Pulmonary artery endothelial cell (primary cell): ENCODE measurements at regions not wholly inside any gene's neighbourhood (a gene's known extent, or its start where the extent isn't known, plus 50 kb on each side); places are given as distances from the start of the nearest gene placed in this dataset.

Experiments
- DNase-seq: peaks from one replicate; pipeline ENCODE4 v3.0.0-alpha.2; 2011; ENCODE audit warnings: low read depth, low spot score

- DNase-seq: no peak
Observed at GRCh38 chr15:97081666-97082226, 751.2 kb downstream of the NR2F2 start.

GRCh38 chr15:97082830-97083229, 752.3 kb downstream of the NR2F2 start:
- DNase-seq: no peak

DNA sequence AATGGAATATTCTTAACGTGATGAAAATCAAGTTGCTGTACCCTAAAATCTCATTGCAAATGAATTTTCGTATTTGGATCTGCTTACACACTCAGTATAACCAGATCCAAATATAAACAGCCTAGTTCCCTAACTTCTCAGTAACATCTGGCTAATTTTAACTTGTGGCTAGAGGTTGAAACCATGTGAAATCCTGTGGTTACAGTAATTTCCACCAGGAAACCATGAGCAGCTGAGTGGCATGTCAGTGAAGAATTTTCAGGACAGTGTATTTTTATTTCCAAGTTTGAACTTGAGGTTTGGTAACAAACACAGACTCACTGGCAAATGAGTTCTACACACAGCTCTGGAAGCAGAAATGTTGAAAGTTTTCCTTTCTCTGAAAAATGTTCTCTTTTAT, 754.1 kb downstream of the NR2F2 start:
- DNase-seq: no peak

DNA sequence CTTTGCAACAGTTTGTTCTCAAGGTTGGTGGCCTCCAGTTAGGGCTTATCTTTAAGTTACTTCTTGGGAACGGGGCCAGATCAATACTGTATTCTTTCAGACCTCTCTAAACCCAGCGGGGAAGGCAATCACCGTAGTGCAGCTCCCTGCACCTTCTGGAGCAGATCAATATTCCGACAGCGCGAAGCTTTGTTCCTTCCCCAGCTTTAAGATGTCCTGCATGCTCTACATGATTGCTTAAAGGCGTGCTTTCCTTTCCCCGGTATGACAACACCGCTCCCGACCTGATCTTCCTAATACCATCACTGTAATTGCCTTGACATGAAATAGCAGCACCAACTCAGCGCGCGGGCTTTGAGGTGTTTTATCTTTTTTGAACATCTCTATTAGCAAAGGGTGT, 755.2 kb downstream of the NR2F2 start:
- no peak for DNase-seq

- DNase-seq: no peak
Observed at GRCh38 chr15:97087006-97087741, 756.7 kb downstream of the NR2F2 start.

- no peak for DNase-seq
Observed at GRCh38 chr15:97091093-97091492, 760.6 kb downstream of the NR2F2 start.

GRCh38 chr15:97092656-97093055, 762.2 kb downstream of the NR2F2 start:
- DNase-seq: no peak

DNA sequence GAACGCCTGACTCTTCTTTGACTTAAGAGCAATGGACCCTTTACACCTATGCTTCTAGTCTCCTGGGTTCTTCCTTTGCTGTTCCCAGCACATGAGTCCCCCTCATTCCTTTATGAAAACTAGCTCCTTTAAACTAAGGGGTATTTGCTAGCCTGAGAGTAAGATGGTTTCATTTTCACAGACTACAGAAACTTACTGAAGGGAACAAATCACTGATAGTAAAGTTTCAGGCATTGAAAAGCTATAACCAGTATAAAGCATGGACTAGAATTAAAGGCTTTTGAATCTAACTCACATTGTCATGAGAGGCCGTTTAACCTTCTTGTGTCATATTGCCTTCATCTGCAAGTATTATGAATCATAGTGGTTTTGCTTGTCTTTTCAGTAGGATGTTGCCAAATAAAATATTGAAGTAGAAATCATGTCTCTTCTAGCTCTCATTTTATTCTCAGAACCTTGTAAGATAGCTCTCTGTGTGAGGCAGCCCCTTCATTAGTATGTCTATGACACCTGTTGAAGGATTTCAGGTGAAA, 765.9 kb downstream of the NR2F2 start:
- no peak for DNase-seq

DNA sequence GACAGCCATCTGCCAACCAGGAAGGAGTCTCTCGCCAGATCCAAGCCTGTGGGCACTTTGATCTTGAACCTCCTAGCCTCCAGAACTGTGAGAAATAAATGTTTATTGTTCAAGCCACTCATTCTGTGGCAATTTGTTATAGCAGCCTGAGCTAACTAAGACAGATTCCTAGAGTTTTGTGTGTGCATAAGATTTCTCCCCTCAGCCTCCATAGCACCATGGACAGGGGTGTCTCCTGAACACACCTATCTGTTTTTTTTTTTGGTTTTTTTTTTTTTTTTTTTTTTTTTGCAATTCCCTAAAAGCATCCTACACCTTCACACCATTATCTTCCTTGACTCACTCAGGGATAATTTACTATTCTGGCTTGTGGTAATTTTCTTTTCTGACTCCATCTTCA, 768.5 kb downstream of the NR2F2 start:
- no peak for DNase-seq

DNA sequence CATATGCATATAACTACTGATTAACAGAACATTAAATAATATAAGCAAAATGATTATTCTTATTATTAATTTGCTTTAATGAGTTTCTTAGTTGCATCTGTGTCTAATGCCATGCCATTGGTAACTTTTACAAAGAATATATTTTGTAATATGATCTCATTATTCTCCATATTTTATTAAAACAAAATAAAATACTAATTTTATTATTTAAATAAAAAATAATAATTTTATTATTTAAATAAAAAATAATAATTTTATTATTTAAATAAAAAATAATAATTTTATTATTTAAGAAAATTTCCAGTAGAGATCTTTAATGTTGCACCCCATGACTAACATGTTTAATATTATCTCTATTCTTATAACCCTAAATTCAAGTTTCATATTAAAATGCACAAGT, 771.1 kb downstream of the NR2F2 start:
- no peak for DNase-seq

GRCh38 chr15:97114900-97115760, 784.6 kb downstream of the NR2F2 start:
- no peak for DNase-seq

GRCh38 chr15:97115761-97116070, 785.2 kb downstream of the NR2F2 start:
- no peak for DNase-seq

- DNase-seq: no peak
Observed at GRCh38 chr15:97124790-97125189, 794.3 kb downstream of the NR2F2 start.

DNA sequence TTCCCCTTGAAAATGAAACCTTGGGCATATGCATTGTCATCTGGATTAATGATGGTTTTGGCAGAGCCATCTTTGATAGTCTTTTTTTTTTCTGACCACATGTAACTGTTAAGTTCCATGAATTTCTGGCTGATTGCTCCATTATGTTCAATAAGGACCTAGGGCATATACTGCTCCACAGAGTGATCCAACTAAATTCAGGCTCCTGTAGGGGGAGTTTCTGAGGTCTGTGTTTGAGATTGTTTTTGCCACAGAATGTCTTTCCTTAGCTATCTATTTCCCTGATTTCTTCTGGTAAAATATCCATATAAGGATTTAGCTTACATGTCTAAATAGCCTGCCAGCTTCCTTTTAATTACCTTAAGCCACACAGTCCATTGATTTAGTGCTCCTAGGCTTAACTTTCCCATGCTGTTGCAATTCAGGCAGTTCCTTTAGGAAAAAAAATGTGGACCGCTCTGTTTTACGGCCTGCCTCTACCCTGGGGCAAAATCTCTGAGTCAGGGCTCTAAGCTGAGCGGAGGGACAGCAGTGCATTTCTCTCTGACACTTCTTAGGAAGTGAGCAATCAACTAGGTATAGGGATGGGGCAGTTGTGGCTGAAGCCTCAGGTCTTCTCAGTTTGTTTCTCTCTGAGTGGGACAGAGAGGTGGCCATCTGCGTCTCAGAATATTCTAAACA, 796.2 kb downstream of the NR2F2 start:
- DNase-seq: no peak

GRCh38 chr15:97129674-97130073, 799.2 kb downstream of the NR2F2 start:
- DNase-seq: no peak

- no peak for DNase-seq
Observed at GRCh38 chr15:97140216-97140615, 809.7 kb downstream of the NR2F2 start.

- no peak for DNase-seq
Observed at GRCh38 chr15:97141360-97141759, 810.9 kb downstream of the NR2F2 start.

- no peak for DNase-seq
Observed at GRCh38 chr15:97141871-97142270, 811.4 kb downstream of the NR2F2 start.

GRCh38 chr15:97143592-97144376, 813.3 kb downstream of the NR2F2 start:
- DNase-seq: no peak

DNA sequence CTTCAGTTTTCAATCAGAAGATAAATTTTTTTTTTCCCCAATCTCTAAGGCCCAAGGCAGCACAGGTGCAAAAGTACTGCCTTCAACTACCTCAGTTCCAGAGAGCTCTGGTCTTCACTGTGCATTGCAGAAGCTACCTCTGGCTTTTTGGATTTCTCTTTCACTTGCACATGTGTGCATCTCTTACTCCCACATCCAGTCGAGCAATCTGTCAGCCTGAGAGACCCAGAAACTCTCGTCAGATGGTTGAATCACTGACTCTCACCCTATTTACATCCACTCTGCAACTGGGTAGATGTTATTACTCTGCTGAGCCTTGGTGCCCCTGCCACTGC, 813.8 kb downstream of the NR2F2 start:
- no peak for DNase-seq
